HG02884 (cell line): ENCODE measurements at regions not wholly inside any gene's neighbourhood (a gene's known extent, or its start where the extent isn't known, plus 50 kb on each side); places are given as distances from the start of the nearest gene placed in this dataset.

ENCODE experiments used
- ATAC-seq: cut with Tn5 transposase; IDR thresholded peaks from one replicate; pipeline ENCODE4 v1.9.1; 2021; ENCODE audit warnings: mild to moderate bottlenecking, moderate library complexity; ENCODE audit not compliant: unreplicated experiment

- no peak for ATAC-seq
Observed at GRCh38 chr1:81351864-81352263, 448.9 kb upstream of the ADGRL2 start.

GRCh38 chr1:81349194-81349965 is 451.4 kb upstream of the ADGRL2 start:
- no peak for ATAC-seq

GRCh38 chr1:81345110-81345509 is 455.6 kb upstream of the ADGRL2 start:
- ATAC-seq: no peak

- ATAC-seq: no peak
Observed at GRCh38 chr1:81340239-81340638, 460.5 kb upstream of the ADGRL2 start.

DNA sequence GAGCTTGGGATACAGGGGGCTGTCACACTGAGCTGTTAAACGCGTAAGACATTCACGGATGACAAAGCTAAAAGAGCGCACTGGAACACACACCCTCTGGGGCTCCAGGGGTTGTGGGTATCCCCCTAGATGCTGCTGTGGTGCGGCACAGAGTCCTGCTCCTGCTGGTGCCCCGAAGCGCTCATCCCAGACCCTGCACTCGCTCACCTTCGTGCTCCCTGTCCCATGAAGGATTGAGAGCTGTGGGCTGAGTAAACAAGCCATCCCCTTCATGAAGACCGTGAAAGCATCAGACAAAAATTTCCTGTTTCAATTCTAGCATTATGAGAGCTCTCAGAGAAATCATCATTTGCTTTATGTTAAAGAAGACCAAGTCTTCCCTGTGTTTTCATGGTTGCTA is 463.5 kb upstream of the ADGRL2 start:
- no peak for ATAC-seq

- ATAC-seq: no peak
Observed at GRCh38 chr1:81335876-81336275, 464.9 kb upstream of the ADGRL2 start.

DNA sequence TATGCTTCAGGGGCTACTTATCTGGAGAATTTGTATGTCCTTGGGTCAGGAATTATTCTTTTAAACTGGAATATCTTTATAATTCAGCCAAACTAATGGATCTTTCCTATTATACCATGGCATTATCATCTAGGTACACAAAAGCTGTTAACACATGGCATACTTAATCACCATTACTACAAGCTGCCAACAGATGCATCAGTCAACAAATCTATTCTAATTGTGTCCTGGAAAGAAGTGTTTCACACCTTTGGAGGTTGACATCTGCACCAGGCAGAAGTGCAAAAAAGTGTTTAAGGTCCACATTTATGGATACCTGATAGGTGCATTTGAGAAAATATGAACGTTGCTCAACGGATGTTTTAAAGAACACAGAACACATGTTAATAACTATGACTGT is 470.2 kb upstream of the ADGRL2 start:
- no peak for ATAC-seq

- ATAC-seq: no peak
Observed at GRCh38 chr1:81330111-81330510, 470.6 kb upstream of the ADGRL2 start.

DNA sequence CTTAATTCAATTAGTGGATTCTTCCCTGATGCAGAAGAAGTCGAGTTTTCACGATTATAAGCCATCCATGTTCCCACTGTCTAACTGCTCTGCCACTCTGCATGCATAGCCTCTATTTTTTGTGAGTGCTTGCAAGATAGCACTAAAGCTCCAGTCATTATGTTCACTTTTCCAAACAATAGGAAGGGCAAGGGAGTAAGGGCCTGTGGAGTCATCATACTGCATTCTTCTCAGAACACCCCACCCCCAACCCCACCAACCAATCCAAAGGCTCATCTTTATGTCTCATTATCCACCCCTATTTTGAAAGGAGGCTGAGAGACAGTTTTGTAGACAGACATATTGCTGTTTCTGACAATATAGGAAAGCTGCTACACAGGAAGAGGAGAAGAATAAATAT is 471.7 kb upstream of the ADGRL2 start:
- ATAC-seq: no peak

- no peak for ATAC-seq
Observed at GRCh38 chr1:81327743-81328142, 473.0 kb upstream of the ADGRL2 start.

DNA sequence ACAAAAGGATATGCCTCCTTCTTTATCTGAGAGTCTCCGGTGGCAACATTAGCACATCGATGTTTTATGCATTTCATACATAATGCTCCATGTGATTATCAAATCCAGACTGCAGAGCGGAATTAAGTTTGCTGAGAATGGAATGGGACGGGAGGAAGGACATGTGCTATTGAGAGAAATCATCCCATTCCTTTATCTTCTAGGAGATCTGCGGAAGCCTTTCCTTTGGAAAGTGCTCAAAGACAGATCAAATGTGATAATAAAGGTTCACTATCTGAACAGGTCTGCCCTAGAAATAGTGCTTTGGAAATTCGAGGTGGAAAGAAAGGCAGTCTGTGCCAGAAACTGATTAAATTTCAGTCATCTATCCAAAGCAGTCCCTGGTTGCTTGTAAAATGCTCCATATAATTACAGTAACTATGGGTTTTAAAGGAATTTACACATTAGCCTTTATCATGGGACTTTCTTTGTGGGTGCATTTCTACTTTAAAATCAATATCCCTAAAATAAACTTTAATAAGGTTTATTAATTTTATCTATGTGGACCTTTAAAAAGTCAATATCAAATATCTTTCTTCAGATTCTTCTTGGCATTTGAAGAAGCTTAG is 473.5 kb upstream of the ADGRL2 start:
- ATAC-seq: no peak

DNA sequence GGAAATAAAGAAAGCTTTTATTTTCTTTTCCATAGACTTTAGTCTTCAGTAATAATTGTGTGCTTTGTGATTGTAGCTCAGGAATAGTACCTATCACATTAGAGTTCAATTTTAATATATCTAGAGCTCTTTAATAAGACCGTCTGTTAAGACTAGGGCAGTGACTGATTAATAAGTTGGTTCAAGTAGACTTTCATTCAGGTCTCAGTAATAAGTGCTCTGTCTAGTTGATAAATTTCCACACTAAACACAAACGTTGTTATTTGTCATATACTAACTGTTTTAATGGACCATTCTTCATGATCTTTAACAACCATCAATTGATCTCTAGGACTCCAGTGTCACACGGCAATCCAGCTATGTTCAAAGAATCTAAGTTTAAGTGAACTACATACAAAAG is 474.5 kb upstream of the ADGRL2 start:
- no peak for ATAC-seq

GRCh38 chr1:81325397-81325796 is 475.3 kb upstream of the ADGRL2 start:
- ATAC-seq: no peak

DNA sequence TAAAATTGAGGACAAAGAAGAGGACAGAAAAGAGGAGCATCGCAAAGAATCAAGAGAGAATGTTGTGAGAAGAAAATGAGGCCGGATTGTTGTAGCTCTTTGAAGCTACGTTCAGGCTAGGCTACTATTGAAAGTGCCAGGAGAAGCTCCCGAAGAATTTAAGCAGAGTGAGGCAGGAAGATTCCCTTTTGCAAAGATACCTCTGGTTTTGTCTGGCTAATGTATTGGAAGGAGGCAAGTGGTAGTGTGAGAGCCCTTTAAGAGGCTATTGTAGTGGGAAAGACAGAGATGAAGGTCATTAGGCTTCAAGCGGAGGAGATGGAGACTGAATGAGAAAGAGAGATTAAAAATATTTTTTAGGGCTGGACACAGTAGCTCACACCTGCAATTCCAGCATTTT is 476.9 kb upstream of the ADGRL2 start:
- ATAC-seq: no peak

DNA sequence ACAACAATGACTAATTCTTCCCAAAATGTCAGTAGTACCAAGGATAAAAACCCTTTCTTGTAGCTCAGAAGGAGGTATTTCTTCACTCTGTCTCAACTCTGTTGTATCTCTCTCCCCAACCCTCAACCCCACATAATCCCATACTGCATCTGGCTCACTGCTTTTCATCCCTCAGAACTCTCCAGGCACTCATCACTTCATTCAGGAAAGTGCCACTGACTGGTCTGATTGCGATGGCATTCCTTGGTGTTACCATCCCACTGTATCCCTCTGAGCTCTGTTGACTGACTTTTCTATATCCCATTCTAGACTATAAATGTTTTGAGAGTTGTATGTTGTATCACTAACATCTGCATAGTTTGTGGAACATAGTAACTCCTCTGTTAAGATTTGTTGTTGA is 483.5 kb upstream of the ADGRL2 start:
- no peak for ATAC-seq

GRCh38 chr1:81314513-81315233 is 486.1 kb upstream of the ADGRL2 start:
- no peak for ATAC-seq

- ATAC-seq: no peak
Observed at GRCh38 chr1:81313289-81313688, 487.4 kb upstream of the ADGRL2 start.

GRCh38 chr1:81312272-81312754 is 488.4 kb upstream of the ADGRL2 start:
- no peak for ATAC-seq

DNA sequence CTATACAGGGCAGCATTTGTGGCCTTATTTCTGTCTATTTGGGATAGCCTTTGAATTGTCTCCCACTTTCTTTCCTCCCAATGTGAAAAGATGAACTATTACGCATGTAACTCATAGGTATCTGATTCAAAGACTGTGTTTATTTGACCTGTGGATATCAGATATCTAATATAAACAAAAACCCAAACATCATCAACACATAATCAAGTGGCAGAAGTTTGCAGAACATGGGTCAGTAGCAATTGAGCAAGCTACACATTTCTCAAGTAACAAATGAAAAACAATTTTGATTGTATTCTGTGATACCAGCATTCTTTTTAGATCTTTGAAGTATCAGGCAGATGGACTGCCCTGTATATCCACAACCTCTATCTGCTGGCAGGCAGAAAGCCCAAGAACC is 490.5 kb upstream of the ADGRL2 start:
- no peak for ATAC-seq

DNA sequence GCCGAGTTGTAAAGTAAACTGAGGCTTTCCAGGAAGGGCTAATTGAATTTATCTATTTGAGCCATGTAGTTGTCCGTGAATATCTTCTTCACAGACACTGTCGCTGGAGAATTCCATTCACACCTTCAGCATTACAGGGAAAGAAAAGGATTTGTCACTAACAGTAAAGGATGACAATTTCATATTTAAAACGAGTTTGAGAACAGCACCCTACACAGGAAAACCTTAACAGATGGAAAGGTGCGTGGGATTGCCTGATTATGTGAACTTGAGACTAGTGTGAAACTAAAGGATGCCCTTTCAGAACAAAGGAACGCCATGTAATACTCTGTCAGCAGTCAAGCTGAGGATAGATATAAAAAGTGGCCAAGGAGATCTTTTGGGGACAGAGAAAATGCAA is 492.5 kb upstream of the ADGRL2 start:
- no peak for ATAC-seq

GRCh38 chr1:81307786-81308185 is 492.9 kb upstream of the ADGRL2 start:
- no peak for ATAC-seq

- peak; percentile 72 for ATAC-seq
Observed at GRCh38 chr1:81305997-81306452, 494.7 kb upstream of the ADGRL2 start.
